ENCODE measurements at regions not wholly inside any gene's neighbourhood (a gene's known extent, or its start where the extent isn't known, plus 50 kb on each side); places are given as distances from the start of the nearest gene placed in this dataset.

DNA sequence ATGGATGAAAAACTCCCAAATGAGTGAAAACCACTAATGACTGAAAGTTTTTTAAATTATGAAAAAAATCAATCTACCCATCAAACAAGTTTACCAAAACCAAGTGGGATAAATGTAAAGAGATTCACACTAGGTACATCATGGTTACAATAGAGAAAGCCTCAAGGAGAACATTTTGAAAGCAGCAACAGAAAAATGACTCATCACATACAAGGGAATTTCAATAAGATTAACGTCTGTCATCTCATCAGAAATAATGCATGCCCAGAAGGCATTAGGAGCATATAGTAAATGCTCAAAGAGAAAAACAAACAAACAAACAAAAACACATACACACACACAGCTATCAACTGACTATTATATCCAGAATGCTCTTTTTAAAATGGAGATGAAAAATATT lies 261.8 kb upstream of the KIF2B start:
- TF ChIP-seq POLR2A (IDR thresholded peaks at IDR 0.05) (no peak), CTCF (IDR thresholded peaks at IDR 0.05) (no peak)
